ENCODE measurements at regions not wholly inside any gene's neighbourhood (a gene's known extent, or its start where the extent isn't known, plus 50 kb on each side); places are given as distances from the start of the nearest gene placed in this dataset.

GRCh38 chr6:150302520-150303176 lies 66.2 kb upstream of the IYD start:
- Histone ChIP-seq H3K4me1 (ENCODE audit: insufficient read depth, low read length) (no peaks in the 10 kb centered on the region), H3K27ac (ENCODE audit: insufficient read length, low read depth, low read length) (no peak overlapping the region), H2BK120ac (ENCODE audit: low read depth, low read length, poor library complexity, severe bottlenecking) (no peak overlapping the region), H3K4me2 (ENCODE audit: insufficient read depth, insufficient read length, low read length) (no peak overlapping the region), H2BK15ac (ENCODE audit: low read depth, low read length) (no peak overlapping the region), H3K79me1 (ENCODE audit: insufficient read depth, low read depth, low read length, poor library complexity, severe bottlenecking) (no peaks in the 10 kb centered on the region), H2BK20ac (ENCODE audit: low read depth, low read length, poor library complexity, severe bottlenecking) (no peak overlapping the region), H2BK5ac (ENCODE audit: insufficient read length, low read length) (no peak overlapping the region), H3T11ph (ENCODE audit: low read length) (no peak overlapping the region), H2AFZ (ENCODE audit: low read length) (no peak overlapping the region), H3K9me3 (ENCODE audit: control insufficient read depth, low read depth, low read length) (peaks cover 6% of the 10 kb centered on the region), H2BK12ac (ENCODE audit: insufficient read length, low read depth, low read length) (no peak overlapping the region), H4K8ac (replicated peaks; ENCODE audit: insufficient read length, low read depth, low read length) (no peak overlapping the region), H4K20me1 (ENCODE audit: control insufficient read depth, insufficient read depth, insufficient read length) (no peaks in the 10 kb centered on the region), H3K18ac (ENCODE audit: insufficient read length, low read depth, low read length) (no peak overlapping the region), H3K14ac (ENCODE audit: insufficient read depth, low read length) (no peak overlapping the region), H3K9ac (ENCODE audit: extremely low read depth, insufficient read length, low read length) (no peak overlapping the region), H3K56ac (ENCODE audit: insufficient read length, low read depth, low read length) (no peak overlapping the region), H3K4ac (ENCODE audit: low read depth, low read length) (no peak overlapping the region), H4K91ac (ENCODE audit: insufficient read length, low read depth, low read length) (no peak overlapping the region), H2AK5ac (ENCODE audit: insufficient read length, low read length) (no peak overlapping the region), H3K27me3 (ENCODE audit: insufficient read depth, low read length) (no peaks in the 10 kb centered on the region), H3K23me2 (ENCODE audit: insufficient read length, low read depth, low read length, poor library complexity, severe bottlenecking) (no peaks in the 10 kb centered on the region), H3K23ac (ENCODE audit: insufficient read length, low read depth, low read length) (no peak overlapping the region), H3K79me2 (ENCODE audit: insufficient read depth, low read length) (no peaks in the 10 kb centered on the region), H4K5ac (ENCODE audit: insufficient read length, low read depth, low read length) (no peak overlapping the region)
- Mint-ChIP-seq H3K27me3 (ENCODE audit: low read depth) (peaks cover 8% of the 10 kb centered on the region), H3K4me3 (no peak overlapping the region), H3K36me3 (ENCODE audit: insufficient read depth in 1 of 3, low read depth in 3 of 3) (peaks cover 4 to 6% (median 4%) of the 10 kb centered on the region in 3 experiments; a peak in 6 of 7 replicates), H3K9me3 (peaks cover 6 to 10% of the 10 kb centered on the region in 2 experiments), H3K27ac (peak overlapping the region in 1 of 3 experiments; percentile 49; a peak in 1 of 7 replicates), H3K4me1 (no peaks in the 10 kb centered on the region)
- no CpG with 5 or more reads among the region's 7 CpGs for WGBS (ENCODE audit: extremely low coverage, insufficient read length, low lambda C conversion rate)
- no peak for TF ChIP-seq CTCF (conservative IDR thresholded peaks at IDR 0.05)
- no peak for DNase-seq
